GM18858 (cell line): ENCODE measurements at regions not wholly inside any gene's neighbourhood (a gene's known extent, or its start where the extent isn't known, plus 50 kb on each side); places are given as distances from the start of the nearest gene placed in this dataset.

Experiments
- ATAC-seq: cut with Tn5 transposase; IDR thresholded peaks from one replicate; pipeline ENCODE4 v1.9.1; 2021; ENCODE audit not compliant: unreplicated experiment

DNA sequence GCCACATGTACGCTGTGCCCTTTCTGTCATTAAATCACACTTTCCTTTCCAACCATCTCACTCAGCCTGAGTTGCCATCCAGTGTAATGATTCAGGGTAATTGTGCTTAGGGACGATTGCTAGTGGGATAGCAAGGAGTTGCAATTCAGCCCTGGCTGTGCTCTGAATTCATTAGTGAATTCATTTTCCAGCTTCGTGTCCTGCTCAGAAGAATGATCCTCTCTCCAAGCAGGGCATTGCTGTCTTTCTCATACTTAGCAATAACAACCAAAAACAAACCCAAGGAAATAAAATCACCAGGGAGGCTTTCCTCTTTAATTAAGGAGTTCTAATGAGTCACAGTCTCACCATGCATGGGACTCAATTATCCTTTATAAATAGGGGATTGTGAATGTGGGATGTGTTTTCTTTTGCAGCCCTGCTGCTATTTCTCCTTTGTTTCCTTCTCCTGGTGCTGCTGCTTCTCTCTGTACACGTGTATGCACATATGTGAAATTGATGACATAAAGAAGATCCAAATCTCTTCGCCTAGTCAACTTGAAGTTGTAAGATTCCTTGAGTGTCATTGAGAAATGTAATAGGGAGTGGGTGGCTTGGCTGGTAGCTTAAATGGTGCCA, 167.0 kb downstream of the TSEN15 start:
- no peak for ATAC-seq

DNA sequence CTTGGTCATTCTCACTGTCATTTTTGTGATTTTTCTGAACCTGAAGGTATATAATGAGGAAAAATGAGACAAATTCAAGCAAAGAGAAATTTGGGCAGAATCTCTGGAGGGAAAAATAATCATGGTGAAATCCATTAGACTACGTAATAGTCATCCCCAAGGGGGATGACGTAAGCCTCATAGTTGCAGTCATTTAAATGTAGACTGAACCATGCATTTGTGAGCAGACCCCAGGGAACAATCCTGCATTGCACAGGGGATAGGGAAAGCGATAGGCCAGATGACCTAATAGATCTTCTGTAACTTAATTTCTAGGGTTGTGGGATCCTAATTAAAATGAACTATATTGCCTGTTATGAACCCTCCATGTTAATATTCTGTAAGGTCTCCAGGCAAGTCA, 167.4 kb upstream of the C1orf21 start:
- no peak for ATAC-seq

DNA sequence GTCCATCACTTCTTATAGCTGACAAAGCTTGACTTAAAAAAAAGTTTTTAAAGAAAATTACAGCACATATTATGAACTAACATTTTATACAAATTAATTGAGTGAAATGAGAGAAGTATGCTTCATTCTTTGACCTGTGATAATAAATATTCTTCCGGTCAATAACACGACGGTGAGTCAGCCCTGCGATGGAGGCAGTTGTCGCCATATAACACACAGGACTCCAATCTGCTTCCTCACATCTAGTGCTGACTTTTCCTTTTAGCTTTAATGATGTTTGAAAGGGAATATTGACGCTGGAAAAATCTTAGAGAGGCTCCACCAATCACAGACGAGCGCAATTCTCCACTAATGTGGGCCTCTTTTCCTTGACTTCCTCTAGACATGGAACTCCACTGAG, 166.9 kb upstream of the C1orf21 start:
- no peak for ATAC-seq

DNA sequence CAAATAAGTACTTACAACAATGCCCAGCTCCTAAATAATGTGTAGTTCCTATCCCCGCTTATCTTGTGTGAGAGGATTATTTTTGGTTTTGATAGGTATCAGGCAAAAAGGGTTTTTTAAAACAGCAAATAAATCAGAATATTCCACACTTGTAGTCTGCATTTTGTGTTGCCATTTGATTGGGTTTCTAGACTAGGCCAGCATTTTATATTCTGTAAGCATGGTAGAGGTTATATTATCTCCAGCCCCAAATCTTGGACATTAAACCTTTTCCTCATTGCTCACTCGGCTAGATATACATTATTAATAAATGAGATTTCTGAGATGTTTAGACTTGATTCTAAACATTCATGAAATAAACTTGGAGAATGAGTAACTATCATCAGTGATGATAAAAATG, 165.7 kb upstream of the C1orf21 start:
- no peak for ATAC-seq

GRCh38 chr1:184222652-184223052, 164.2 kb upstream of the C1orf21 start:
- ATAC-seq, result no peak

DNA sequence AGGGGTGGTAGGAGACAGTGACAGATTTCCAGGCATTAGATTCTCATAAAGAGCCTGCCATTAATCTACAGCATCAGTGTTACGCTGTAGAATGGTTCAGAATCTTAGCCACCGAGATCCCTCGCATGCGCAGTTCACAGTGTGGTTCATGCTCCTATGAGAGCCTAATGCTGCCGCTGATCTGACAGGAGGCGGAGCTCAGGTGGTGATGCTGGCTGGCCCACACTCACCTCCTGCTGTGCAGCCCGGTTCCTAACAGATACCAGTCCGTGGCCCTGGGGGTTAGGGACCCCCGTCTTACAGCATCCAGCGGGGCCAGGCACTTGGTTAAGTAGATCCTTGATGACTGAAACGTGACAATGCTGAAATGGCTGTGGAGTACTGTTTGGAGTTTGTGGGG, 163.6 kb upstream of the C1orf21 start:
- no peak for ATAC-seq

GRCh38 chr1:184225283-184226099, 161.3 kb upstream of the C1orf21 start:
- ATAC-seq, result no peak

- no peak for ATAC-seq
Measured at GRCh38 chr1:184226100-184226487, 160.7 kb upstream of the C1orf21 start.

DNA sequence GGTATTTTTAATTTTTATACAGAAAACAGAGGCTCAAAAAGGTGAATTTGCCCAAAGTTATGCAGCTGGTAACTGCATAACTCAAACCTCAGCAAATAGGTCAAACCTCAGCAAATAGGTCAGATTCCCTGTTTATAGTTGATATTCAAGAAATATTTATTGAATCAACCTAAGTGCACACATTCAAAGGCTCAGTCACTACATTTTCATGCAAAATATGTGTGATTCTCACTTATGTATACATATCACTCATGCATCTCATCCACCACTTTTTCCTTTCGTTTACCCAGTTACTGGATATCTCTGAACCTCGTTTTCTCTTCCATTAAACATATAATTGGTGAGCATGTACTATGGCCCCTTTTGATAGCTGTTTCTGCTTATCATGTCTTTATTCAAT, 158.3 kb upstream of the C1orf21 start:
- no peak for ATAC-seq

- no peak for ATAC-seq
Measured at GRCh38 chr1:184237588-184237987, 149.2 kb upstream of the C1orf21 start.

- no peak for ATAC-seq
Measured at GRCh38 chr1:184241446-184241845, 145.4 kb upstream of the C1orf21 start.

DNA sequence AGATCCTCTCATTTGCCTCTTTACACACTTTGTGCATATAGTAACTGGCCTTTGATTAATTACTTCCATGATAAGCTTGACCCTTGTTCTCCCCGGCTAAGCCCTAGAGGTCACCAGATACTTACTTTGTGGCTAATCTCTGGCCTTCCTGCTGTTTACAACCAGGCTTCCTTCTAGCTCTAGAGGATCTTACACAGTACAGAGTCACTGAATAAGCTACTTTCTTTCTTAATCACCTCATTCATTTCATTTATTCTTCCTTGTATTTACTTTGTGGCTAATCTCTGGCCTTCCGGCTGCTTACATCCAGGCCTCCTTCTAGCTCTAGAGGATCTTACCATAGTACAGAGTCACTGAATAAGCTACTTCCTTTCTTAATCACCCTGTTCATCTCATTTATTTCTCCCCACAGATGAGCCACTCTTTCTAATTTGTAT, 144.3 kb upstream of the C1orf21 start:
- ATAC-seq, result no peak

DNA sequence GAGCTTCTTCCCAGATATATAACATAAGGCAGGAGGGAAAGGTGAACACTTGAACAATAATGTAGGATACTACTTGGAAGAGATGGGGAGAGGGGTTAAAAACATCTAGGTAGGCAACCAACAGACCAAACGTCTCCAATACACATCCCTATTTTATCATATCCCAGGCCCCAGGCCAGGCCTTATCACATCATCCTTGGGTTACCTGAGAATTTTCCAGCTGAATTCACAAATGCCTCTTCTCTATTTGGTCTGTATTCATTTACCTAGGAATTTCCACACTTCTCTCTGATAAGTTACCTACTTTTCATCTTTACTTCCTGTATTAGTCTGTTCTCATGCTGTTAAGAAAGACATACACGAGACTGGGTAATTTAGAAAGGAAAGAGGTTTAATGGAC, 141.9 kb upstream of the C1orf21 start:
- no peak for ATAC-seq

GRCh38 chr1:184247671-184248070, 139.2 kb upstream of the C1orf21 start:
- no peak for ATAC-seq

- ATAC-seq, result no peak
Measured at GRCh38 chr1:184253921-184254320, 132.9 kb upstream of the C1orf21 start.

- ATAC-seq, result no peak
Measured at GRCh38 chr1:184254849-184255248, 132.0 kb upstream of the C1orf21 start.

GRCh38 chr1:184255560-184255959, 131.3 kb upstream of the C1orf21 start:
- no peak for ATAC-seq

GRCh38 chr1:184257873-184258272, 129.0 kb upstream of the C1orf21 start:
- no peak for ATAC-seq

DNA sequence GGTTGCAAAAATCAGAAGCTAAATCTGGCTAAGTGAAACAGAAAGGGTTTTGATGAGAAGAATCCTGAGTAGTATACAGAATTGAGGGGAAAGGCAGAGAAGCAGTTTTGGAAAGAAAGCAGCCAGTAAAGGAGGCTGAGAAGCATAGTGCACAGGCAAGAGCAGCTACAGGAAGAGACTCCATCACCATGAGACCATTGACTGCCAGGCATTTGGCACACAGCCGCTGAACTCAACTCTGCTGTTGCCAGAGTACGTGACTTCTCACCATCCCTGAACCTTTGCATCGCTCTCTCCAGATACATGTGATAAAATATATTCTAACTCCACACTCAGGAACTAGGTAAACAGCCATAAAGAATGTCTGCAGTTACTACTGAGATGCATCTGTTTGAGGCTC, 128.3 kb upstream of the C1orf21 start:
- ATAC-seq, result no peak

- ATAC-seq, result no peak
Measured at GRCh38 chr1:184260382-184260781, 126.4 kb upstream of the C1orf21 start.

- no peak for ATAC-seq
Measured at GRCh38 chr1:184262109-184262508, 124.7 kb upstream of the C1orf21 start.

DNA sequence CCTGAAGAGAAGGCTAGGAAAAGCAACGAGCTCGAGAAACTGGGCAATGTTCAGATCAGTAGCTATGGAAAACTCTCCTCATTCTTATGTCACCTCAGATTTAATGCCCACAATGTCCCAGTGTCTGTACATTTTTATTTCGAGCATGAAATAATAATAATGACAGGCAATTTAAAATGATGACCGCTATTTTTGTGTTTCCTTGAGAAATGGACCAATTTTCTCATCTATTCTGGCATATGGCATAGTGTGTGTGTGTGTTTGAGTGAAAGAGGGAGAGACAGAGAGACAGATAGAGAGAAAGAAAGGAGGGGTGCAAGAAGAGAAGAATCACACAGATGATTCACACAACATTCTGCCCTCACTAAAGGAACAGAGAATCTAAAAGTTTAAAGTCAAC, 119.1 kb upstream of the C1orf21 start:
- ATAC-seq, result no peak

GRCh38 chr1:184270556-184270955, 116.3 kb upstream of the C1orf21 start:
- no peak for ATAC-seq
